Kidney epithelial cell (primary cell): ENCODE measurements at regions not wholly inside any gene's neighbourhood (a gene's known extent, or its start where the extent isn't known, plus 50 kb on each side); places are given as distances from the start of the nearest gene placed in this dataset.

Source experiments
- DNase-seq: peaks from one replicate; pipeline ENCODE4 v3.0.0-alpha.2; 2010; ENCODE audit warnings: low read depth
- H3K27me3 ChIP-seq: 2 replicates; pipeline ENCODE4 v1.6.0; 2011; ENCODE audit warnings: low read length; ENCODE audit not compliant: control insufficient read depth, insufficient read depth
- H3K36me3 ChIP-seq: 2 replicates; pipeline ENCODE4 v1.5.1; 2011; ENCODE audit warnings: low read length; ENCODE audit not compliant: control insufficient read depth, insufficient read depth
- H3K4me3 ChIP-seq: 2 replicates; pipeline ENCODE4 v1.5.1; 2011; ENCODE audit warnings: low read depth, mild to moderate bottlenecking, control low read depth, low read length
- CTCF ChIP-seq: IDR thresholded peaks from 2 replicates; pipeline ENCODE4 v1.5.1; 2011; ENCODE audit warnings: mild to moderate bottlenecking, moderate library complexity, low read length, control low read depth, inconsistent platforms; ENCODE audit not compliant: insufficient read depth, poor library complexity, severe bottlenecking

GRCh38 chr16:14337303-14338191 lies 266.4 kb downstream of the MRTFB start:
- no peak for TF ChIP-seq CTCF
- Histone ChIP-seq H3K4me3 (no peak overlapping the region), H3K36me3 (no peaks in the 10 kb centered on the region), H3K27me3 (no peaks in the 10 kb centered on the region)
- DNase-seq: no peak

GRCh38 chr16:14335297-14335696 lies 264.2 kb downstream of the MRTFB start:
- H3K27me3 ChIP-seq: no peaks in the 10 kb centered on the region
- no peak for DNase-seq
- TF ChIP-seq CTCF: no peak
- H3K4me3 ChIP-seq: no peak overlapping the region
- H3K36me3 ChIP-seq: no peaks in the 10 kb centered on the region

- no peak overlapping the region for H3K4me3 ChIP-seq
- TF ChIP-seq CTCF: no peak
- no peak for DNase-seq
Measured at GRCh38 chr16:14334366-14335080, 263.4 kb downstream of the MRTFB start.

DNA sequence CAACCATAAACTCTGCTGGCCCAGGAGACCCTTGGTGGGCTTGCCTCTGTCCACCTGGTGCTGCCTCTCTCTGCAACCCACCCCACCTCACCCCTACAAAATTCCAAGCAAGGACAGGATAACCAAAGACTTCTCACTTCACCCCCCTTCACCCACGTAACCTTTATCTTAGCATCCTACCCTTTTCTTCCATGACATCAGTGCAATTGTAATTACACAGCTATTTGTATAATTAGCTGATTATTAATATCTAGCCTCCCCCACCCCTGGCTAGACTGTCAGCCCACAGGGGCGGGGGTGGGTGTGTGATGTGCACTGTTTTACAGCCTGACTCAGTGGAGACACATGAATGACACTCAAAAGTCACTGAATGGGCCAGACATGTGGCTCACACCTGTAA lies 262.2 kb downstream of the MRTFB start:
- no peaks in the 10 kb centered on the region for H3K36me3 ChIP-seq
- H3K27me3 ChIP-seq: no peaks in the 10 kb centered on the region
- no peak for TF ChIP-seq CTCF
- no peak overlapping the region for H3K4me3 ChIP-seq
- DNase-seq: no peak

More at GRCh38 chr16:14334366-14335080, 263.4 kb downstream of the MRTFB start:
- Histone ChIP-seq H3K27me3 (no peaks in the 10 kb centered on the region), H3K36me3 (no peaks in the 10 kb centered on the region)

DNA sequence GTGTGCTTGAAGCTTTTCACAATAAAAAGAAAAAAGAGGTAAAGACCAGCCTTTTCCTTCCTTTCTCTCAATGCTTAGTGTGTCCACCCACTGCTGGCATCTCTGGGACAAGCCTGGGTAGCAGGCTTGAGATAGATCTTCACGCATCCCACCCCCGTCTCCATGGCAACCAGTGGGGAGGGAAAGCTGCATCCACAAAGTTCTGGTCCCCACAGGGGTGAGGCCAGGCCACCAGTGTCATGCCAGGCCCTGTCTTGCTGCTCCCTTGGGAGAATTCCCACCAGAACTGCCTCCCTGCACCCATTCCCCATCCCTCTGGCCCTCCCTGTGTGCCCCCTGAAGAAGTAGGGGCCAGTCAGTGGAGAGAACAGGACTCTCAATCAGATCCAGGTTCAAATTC lies 259.9 kb downstream of the MRTFB start:
- H3K27me3 ChIP-seq: no peaks in the 10 kb centered on the region
- DNase-seq: no peak
- no peak overlapping the region for H3K4me3 ChIP-seq
- TF ChIP-seq CTCF: no peak
- no peaks in the 10 kb centered on the region for H3K36me3 ChIP-seq
